22Rv1 (cell line): ENCODE measurements at regions not wholly inside any gene's neighbourhood (a gene's known extent, or its start where the extent isn't known, plus 50 kb on each side); places are given as distances from the start of the nearest gene placed in this dataset.

Experiments used
- ZFX ChIP-seq: fragments of 450-650 bp; IDR thresholded peaks from 2 replicates; pipeline ENCODE4 v1.6.1; 2017; ENCODE audit warnings: antibody characterized with exemption, borderline replicate concordance
- TF ChIP-seq, protein P1 (sequence below): fragments of 450-650 bp; IDR thresholded peaks from 2 replicates; pipeline ENCODE4 v1.5.1; 2017; ENCODE audit warnings: mild to moderate bottlenecking

DNA sequence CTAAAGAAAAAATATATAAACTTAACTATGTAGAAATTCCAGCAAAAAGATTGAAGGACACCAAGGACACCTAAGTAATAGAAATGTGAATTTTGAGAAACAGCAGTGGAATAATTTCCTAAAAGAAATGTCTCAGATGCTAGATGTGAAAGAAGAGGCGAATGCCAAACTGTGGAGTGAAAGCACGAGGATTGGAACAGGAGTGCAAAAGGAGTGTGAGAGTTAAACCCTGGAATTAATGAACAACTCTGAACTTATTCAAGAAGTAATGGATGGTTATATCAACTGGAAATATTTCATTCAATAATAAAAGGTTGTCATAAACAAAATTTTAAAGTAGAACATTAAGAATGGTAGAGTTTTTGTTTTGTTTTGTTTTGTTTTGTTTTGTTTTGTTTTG is 78.5 kb upstream of the SGIP1 start:
- TF ChIP-seq, protein P1, sequence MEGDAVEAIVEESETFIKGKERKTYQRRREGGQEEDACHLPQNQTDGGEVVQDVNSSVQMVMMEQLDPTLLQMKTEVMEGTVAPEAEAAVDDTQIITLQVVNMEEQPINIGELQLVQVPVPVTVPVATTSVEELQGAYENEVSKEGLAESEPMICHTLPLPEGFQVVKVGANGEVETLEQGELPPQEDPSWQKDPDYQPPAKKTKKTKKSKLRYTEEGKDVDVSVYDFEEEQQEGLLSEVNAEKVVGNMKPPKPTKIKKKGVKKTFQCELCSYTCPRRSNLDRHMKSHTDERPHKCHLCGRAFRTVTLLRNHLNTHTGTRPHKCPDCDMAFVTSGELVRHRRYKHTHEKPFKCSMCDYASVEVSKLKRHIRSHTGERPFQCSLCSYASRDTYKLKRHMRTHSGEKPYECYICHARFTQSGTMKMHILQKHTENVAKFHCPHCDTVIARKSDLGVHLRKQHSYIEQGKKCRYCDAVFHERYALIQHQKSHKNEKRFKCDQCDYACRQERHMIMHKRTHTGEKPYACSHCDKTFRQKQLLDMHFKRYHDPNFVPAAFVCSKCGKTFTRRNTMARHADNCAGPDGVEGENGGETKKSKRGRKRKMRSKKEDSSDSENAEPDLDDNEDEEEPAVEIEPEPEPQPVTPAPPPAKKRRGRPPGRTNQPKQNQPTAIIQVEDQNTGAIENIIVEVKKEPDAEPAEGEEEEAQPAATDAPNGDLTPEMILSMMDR, result no peak
- no peak for TF ChIP-seq ZFX
